ENCODE measurements at regions not wholly inside any gene's neighbourhood (a gene's known extent, or its start where the extent isn't known, plus 50 kb on each side); places are given as distances from the start of the nearest gene placed in this dataset.

DNA sequence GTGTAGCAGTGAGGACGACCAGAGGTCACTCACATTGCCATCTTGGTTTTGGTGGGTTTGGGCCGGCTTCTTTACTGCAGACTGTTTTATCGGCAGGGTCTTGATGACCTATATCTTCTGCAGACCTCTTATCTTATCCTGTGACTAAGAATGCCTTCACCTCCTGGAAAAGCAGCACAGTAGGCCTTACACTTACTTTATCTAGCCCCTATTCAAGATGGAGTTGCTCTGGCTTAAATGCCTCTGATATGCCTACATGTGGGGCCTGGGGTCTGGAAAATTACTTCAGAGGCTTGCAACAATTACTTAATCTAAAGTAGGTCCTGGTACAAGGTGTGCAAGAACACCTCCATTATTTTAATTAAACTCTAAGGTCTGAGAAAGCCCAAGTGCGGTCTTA lies 86.9 kb upstream of the IL12B start:
- TF ChIP-seq POLR2A (IDR thresholded peaks at IDR 0.05; ENCODE audit: low read depth, low read length) (no peak), POLR2AphosphoS5 (IDR thresholded peaks at IDR 0.05; ENCODE audit: low read depth, low read length) (no peak)
